H4 (cell line): ENCODE measurements at regions not wholly inside any gene's neighbourhood (a gene's known extent, or its start where the extent isn't known, plus 50 kb on each side); places are given as distances from the start of the nearest gene placed in this dataset.

ENCODE experiments used
- DNase-seq: peaks from one replicate; pipeline ENCODE4 v3.0.0-alpha.2; 2015; ENCODE audit warnings: low spot score

DNA sequence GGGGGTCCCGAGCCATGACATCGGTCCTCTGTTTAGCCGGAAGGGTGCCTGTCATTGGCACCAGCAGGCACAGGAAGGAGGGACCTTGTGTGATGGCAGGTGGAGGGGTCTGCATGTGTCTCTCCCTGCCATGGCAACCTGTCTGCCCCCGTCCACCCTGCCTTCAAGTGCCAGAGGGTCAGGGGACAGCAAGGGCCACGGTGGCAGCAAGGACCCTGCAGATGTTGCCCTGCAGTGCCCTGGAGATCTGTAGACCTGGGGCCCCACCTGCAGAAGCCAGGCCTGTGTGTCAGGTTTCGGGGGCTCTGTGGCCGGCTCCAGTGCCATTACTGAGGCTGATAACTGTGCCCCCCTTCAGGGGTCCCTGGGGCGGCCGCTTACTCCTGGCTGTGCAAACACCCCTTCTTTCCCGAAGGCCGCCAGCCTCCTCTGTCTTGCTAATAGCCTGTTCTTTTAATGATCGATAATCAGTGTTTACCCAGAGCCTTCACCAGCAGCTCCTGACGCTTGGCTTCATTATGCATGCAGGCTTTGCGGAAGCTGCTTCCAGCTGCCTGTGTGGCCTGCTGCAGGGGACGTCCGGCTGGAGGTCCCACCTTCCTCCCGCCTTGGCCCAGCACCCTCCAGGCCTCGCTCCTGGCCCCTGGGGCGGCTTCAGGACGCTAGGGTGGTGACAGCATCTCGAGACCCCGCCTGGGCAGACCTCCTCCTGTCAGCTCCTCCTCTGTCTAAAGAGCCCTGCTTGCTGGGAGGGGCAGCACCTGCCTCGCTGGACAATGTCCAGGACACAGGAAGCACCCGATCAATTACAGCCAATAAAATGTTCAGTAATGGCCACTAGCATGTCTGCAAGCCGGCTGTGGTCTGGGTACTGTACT, 153.0 kb downstream of the KIF26A start:
- DNase-seq, result no peak

DNA sequence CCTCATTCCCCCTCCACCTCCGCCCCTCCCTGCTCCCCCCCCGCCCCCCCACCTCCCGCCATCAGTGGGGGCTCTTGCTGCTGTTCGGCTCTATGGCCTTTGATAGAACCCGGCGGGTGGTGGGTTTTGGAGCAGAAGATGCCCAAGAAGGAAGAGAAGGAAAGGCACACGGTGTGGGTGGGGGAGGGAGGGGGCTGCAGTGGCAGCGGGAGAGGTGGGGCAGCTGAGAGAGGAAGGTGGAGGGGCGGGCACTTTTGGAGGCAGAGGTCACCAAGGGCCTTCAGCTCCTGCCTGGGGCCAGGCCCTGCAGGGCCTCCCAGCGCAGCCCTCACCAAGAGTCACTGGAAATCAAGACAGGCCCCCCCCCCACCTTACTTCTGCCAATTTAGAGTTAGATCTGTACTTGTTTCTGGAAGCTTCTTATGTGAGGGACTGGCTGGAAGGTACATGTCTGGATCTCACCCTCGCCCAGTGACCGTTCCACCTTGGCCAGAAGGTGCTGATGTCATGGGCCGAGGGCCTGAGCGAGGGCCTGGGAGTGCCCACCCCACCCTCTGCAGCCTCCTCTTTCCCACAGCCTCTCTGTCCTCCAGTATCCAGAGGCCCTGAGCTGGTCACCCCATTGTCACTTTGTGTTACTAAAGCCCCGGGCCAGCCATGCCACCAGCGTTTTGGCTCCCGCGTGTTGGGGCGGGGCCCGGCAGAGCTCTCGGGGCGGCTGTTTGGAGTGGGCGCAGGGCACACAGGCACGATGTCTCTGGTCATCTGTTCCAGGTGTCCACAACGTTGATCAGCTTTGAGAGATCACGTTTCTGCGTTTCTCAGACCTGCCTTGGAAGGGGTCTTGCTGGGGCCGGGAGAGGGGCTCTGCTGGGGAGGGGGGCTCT, 153.9 kb downstream of the KIF26A start:
- no peak for DNase-seq

DNA sequence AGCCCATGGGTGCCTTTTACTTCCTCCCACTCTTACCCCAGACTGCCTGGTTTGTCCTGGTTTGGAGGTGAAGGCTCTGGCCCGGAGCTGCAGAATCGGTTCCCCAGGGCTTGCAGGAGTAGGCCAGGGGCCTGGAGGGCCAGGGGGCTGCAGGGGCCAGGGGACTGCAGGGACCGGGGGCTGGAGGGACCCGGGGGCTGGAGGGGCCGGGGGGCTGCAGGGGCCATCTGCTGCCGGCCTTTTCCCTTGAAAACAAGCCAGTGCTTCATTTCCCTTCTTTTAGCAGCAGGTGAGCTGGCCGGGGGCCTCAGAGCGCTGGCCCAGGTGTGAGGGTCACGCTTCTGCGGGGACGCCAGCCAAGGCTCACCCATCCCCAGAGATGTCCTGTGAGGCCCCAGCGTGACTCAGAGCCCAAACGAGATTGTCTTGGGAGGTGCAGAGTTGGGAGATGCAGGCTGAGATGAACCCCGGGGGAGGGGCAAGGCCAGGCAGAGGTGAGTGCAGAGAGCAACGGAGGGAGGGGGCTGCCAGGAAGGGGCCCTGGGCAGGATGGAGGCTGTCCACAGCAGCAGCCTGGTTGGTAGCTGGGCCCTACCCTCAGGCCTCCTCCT, 154.9 kb downstream of the KIF26A start:
- DNase-seq, result no peak

DNA sequence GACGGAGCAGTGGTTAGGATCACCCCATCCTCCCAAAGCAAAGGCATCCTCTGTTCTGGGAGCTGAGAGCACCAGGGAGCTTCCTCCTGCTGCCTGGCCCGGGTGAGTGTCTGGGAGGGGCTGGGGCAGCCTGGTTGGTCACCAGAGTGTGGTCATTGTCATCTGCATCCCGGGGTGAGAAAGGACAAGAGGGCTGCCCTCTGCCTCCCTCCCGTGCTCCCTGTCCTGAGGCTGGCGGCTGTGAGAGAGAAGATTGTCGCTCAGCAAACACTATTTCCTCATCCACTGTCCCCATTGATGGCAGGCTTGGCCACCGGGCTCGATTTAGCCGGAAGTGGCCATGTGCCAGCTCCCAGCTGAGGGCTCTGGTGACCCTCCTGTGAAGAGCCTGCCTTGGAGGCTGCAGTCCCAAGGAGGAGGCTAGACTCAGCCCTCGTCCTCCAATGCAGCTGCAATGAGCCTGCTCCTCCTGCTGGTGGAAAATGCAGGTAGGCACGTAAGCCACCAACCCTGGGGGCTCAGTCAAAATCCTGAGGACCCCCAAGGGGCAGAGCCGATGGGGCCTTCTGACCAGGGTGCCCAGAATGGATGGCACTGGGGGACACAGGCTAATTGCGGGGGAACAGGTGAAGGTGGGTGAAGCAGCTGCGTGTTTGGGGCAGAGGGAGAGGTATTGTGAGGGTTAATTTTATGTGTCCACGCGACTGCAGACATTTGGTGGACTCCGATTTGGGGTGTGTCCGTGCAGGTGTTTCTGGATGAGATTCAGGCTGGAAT, 155.7 kb downstream of the KIF26A start:
- DNase-seq, result no peak

DNA sequence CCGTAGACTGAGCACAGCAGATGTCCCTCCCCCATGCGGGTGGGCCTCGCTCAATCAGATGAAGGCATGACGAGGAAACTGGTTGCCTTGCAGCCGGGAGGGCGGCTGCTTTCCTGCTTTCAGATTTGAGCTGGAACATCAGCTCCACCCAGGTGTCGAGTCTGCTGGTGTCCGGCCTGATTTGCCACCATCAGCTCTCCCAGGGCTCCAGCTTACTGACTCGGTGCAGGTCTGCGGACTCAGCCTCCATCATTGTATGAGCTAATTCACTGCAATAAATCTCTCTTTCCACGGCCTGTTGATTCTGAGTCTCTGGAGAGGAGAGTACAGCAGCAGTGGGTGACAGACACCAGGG, 156.2 kb downstream of the KIF26A start:
- no peak for DNase-seq

DNA sequence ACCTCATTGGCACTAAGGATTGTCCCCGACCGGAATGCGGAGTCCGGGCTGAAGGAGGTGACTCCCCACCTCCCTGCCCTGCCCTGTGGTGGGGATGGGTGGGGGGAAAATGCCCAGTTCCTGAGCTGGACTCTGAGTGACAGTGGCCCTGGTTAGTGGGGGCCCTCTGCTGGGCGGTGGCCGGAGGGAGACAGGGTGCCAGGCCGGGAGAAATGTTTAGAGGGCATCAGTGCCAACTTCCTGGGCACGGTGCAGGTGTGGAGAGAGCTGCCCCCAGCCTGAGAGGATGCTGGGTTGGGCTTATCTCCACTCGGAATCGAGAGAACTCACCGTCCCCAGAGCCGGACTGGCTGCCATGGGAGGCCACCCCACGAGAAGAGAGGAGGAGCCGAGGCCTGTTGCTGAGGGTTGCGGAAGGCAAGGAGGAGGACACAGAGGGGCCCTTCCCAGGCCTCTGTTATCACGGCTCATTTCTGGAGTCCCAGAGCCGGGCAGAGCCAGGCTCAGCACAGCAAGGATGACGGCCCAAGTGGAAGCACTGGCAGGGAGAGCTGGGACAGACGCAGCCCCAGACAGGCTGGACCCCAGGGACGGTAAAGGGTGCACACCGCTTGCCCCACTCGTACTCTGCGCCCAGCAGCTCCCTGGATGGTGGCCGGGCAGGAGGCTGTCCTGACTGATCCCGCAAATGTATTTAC, 156.7 kb downstream of the KIF26A start:
- DNase-seq, result no peak

DNA sequence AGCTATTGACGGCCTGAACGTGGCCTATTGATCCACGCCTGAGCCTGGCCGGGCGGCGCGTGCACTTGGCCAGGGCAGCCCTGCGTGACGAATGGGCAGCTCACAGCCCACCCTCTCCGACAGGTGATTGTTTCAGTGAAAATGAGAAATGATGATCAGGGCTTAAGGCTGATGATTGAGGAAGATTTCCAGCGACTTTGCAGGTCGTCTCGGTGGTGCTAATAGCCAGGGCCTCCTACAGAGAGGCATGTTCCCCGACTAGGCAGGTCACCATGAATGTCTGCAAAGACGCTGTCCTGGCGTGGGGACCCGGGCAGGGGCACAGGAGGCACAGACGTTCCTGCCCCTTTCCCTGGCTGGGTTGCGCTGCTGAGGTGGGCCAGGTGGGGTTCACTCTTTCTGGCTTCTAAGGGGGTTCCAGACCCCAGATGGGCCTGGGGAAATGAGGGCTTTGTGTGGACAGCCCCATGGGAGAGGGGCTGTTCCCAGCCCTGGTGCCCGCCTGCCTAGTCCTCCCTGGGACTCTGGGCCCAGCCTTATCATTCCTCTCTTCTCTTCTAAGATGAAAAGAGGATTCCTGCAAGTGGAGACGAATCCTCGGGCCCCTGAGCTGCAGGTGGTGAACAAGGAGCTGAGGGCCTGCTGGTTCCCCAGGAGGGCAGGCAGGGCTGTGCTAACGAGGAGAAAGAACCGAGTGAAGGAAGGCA, 157.4 kb downstream of the KIF26A start:
- no peak for DNase-seq

DNA sequence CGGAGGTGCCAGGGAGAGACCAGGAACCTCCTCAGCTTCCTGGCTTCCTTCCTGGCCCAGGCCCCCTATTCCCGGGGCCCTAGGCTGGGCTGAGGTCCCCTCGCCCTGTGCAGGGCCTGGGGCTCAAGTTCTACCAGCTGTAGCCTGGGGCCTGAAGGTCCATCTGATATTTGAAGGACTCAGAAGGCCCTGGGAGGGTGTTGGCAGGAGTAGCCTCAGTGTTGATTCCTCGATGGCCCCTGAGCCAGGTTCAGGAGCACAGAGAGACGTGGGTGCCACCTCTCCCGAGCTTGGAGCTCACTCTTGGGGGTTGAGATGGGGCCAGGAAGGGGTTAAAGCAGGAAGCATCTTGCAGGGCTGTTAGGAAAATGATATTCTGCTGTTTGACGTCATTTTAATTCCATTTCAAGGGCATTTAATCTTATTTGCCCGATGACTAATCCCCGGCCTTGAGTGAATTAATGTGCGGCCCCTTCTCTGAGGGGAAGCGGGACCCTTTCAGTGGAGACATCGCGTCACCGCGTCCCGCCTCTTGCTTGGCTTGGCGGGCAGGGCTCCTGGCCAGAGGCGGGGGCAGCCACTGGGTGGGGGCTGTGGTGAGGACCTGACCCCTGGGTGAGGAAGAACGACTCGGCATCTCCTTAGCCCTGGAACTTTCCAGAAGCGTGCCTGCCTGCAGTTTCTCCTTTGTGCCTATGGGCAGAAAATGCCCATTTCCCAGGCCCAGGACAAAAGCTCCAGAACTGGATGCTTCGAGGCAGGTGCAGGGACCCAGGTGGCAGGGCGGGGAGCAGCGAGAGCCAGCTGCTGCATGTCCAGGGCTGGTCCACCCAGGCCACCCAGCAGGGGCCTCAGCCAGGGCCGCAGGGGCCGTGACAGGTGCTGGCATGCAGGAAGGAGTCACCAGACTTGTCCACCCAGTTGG, 158.3 kb downstream of the KIF26A start:
- DNase-seq, result no peak

DNA sequence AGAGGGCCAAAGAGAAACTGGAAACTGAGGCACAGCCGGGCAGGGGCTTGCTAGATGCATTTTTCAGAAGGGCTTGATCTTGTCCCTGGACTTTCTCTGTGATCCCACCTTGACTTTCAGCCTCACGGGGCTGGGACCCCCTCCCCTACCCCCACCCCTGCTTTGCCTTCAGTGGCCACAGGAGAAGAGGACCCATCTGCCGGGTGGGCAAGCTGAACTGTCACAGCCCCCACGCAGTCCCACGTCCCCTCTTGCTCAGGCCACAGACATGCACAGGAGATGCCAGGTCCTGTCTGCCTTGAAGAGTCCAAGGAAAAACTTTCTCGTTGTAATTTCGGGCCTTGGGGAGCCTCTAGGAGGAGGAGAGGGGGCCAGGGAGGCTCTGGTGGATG, 158.9 kb downstream of the KIF26A start:
- DNase-seq, result no peak

DNA sequence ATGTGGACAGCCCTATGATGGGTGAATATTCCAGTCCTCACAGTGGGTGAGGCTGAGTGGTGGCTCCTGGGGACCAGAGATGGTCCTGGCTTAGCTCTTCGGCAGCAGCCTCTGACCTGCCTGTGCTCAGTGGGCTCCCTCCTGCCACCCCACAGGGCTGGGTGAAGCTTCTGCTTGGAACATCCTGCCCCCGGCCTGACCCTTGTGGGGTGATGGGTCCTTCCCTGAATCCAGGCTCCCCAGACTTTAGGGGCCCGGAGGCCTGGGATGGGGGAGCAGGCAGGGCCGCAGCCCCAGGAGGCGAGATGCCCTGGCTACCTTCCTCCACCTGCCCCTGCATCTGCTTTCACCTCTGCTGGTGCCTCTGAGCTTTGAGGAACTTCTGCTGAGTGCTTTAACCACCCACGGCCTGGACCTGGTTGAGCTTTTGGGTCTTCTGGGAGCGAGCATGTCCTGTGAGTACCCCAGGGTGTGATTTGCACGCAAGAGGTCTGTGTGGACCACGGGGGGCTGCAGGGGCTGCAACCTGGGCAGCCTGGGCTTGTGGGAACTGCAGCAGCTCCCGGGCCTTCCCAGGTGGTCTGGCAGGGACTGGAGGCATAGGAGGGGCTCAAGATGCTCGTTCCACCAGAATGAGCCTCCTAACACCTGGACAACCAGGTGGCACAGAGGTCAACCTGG, 159.5 kb downstream of the KIF26A start:
- no peak for DNase-seq

DNA sequence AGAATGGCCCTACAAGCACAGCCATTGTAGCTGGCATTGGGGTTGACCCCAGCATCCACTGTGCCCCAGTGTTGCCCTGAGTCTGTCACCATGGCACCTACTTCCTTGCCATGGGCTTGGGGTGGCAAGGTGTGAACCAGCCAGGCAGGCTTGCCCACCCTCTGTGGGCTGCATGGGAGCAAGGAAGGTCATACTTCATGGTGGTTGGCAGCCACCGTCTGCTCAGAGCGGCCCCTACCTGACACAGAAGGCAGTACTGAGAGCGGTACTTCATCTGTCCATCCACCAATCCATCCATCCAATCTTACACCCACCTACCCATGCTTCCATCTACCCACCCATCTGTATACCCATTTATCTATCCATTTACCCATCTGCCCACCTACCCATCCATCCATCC, 160.1 kb downstream of the KIF26A start:
- no peak for DNase-seq

DNA sequence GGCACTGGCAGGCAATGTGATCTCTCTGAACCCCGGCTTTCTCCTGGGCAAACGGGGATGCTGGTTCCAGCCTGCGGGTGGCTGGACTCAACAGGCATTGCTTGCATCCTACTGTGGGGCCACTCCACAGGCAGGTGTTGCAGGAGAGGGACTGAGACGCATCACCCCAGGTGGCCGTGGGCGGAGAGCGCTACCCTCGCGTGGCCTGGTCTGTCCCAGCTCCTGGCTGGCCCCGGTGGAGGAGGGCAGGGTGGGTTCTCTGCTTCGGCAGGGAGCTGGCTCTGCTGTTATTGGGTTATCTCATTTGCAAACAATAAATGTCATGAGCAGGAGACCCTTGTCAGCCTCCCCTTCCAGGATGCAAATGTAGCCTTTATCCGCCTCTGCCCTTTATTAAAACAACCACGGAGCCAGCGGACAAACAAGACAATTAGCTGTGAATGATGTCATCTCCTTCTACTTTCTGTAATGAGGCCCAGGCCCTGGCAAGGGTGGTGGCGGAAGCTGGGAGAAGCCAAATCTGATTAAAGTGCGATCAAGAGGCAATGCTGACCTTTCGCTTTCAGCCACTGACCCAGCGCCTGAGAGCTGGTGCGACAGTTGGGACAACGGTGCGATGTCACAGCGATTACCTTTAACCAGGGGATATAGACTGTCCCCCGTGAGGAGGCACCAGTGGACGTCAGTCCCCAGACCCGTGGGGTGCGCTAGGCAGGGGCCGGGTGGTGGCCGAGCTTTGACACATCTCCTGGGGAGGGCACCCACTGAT, 161.8 kb downstream of the KIF26A start:
- no peak for DNase-seq

DNA sequence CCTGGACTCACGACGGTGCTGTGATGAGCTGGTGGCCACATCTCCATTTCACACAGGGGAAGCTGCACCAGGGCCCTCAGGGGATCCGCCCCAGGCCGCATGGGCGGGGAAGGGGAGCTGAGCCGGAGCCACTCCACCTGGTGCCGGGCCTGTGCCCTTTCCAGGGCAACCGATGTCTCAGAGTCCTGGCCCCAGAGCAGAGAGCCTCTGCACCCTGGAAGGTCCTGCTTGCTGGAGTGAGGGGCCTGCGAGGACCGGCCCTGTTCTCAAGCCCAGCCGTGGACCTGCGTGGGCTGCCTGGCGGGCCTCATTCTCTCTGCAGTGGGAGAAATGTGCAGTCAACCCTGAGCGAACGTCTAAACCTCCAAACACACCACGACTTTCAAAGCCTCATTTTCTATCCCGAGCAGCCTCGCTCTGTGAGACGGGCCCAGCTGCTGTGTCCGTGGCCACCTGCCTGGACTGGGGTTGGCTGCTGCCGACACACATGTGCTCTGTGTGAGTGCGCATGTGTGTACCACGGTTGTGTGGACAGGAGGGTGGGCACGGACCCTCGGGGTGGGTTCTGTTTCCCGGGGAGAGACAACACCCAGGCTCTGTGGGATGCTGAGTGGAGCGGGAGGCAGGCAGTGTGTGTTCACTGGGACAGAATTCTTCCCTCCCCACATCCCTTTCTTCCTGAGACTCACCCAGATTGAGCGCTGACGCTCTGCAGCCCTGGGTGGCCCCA, 163.5 kb downstream of the KIF26A start:
- no peak for DNase-seq

DNA sequence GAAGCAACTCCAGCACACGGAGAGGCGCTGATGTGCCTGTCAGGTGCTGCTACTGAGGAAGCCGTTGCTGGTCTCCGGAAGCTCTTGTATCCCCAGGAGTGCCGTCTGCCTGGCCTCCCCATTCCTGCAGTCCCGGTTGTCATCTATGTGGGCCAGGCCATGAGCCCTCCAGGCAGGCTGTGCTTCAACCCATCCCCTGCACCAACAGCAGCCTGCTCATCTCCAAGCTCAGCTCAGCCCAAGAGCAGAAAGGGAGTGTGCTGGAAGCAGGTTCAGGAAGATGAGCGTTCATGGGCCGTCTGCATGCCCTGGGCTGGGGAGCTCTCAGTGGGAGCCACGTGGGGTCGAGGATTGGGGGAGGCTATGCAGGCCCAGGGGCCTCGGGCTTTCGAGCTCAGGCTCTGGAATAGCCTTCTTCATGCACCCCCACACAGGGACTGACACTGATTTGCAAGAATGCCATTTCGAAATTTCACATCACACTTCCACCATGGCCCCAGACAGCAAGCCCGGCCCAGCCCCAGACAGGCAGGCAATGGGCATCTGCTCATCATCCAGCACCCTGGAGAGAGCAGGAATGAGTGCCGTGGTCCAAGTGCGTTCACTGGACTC, 164.5 kb downstream of the KIF26A start:
- no peak for DNase-seq

DNA sequence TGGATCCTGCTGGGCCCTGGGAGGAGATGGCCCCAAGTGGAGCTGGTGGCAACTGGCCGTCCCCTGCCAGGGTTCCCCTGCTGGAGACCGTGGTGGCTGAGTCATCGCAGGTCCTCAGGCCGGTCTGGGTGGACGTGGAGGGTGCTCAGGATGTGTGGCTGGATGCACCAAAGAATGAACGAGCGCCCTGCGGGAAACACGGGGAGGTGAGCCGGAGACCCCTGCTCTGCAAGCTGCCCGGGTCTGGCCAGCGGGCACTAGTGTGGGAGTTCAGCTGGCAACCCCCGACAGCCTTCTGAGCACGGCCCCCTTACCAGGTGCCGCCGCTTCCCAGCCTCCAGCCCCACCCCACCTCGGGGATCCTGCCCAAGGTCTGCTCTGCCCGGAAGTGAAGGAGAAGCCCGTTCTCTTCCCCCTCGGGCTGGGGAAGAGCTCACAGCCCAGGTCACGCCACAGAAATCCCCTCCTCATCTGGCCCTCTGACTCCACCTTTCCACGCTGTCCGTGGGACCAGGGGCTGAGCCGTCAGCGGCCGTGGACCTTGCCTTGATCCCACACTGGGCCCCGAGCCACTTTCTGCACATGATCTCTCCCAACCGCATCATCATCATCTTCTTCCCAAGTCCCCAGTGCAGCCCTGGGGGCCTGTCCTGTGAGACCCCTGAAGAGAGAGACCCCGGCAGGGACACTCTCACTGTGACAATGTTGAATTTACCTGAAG, 165.5 kb downstream of the KIF26A start:
- no peak for DNase-seq
